RWPE2 (cell line): ENCODE measurements at regions not wholly inside any gene's neighbourhood (a gene's known extent, or its start where the extent isn't known, plus 50 kb on each side); places are given as distances from the start of the nearest gene placed in this dataset.
"Not testable (repeated sequence)": the region's sequence is repeated elsewhere in the genome, so short reads cannot be mapped to it uniquely, and the experiment has no call there.

Source experiments
- ATAC-seq: fragments of 200-7000 bp; cut with Tn5 transposase; 3 replicates; pipeline ENCODE4 v1.9.1; 2021; ENCODE audit warnings: low read depth
- DNase-seq: peaks from one replicate; pipeline ENCODE4 v3.0.0-alpha.2; 2020; ENCODE audit warnings: low spot score
- H3K27ac ChIP-seq: fragments of 450-650 bp; 2 replicates; pipeline ENCODE4 v1.5.1; 2017; ENCODE audit warnings: mild to moderate bottlenecking; ENCODE audit not compliant: poor library complexity, severe bottlenecking
- H3K27me3 ChIP-seq: fragments of 250-450 bp; sonication (Bioruptor Pico); 2 replicates; pipeline ENCODE4 v1.5.1; 2021; ENCODE audit warnings: mild to moderate bottlenecking, moderate library complexity; ENCODE audit not compliant: insufficient read depth, poor library complexity, severe bottlenecking
- H3K36me3 ChIP-seq: fragments of 250-450 bp; sonication (Bioruptor Pico); 2 replicates; pipeline ENCODE4 v1.5.1; 2020; ENCODE audit warnings: low read depth, mild to moderate bottlenecking, moderate library complexity
- H3K4me1 ChIP-seq: fragments of 250-450 bp; sonication (Bioruptor Pico); 2 replicates; pipeline ENCODE4 v1.5.1; 2021; ENCODE audit warnings: mild to moderate bottlenecking, moderate library complexity; ENCODE audit not compliant: insufficient read depth, poor library complexity, severe bottlenecking
- H3K4me3 ChIP-seq: fragments of 250-450 bp; sonication (Bioruptor Pico); 2 replicates; pipeline ENCODE4 v1.5.1; 2021; ENCODE audit warnings: mild to moderate bottlenecking, moderate library complexity; ENCODE audit not compliant: severe bottlenecking
- H3K9me3 ChIP-seq: fragments of 250-450 bp; sonication (Bioruptor Pico); 2 replicates; pipeline ENCODE4 v1.5.1; 2021; ENCODE audit warnings: mild to moderate bottlenecking, moderate library complexity; ENCODE audit not compliant: severe bottlenecking
- TF ChIP-seq, protein P1 (sequence below): fragments of 450-650 bp; IDR thresholded peaks from one replicate; pipeline ENCODE4 v1.5.1; 2017; ENCODE audit warnings: mild to moderate bottlenecking, moderate library complexity; ENCODE audit not compliant: poor library complexity, severe bottlenecking

GRCh38 chr7:142478479-142479220 lies 220.8 kb upstream of the PRSS58 start:
- Histone ChIP-seq H3K4me3 (no peak overlapping the region), H3K9me3 (no peaks in the 10 kb centered on the region), H3K4me1 (no peaks in the 10 kb centered on the region), H3K36me3 (no peaks in the 10 kb centered on the region), H3K27ac (no peak overlapping the region), H3K27me3 (no peaks in the 10 kb centered on the region)
- TF ChIP-seq, protein P1, sequence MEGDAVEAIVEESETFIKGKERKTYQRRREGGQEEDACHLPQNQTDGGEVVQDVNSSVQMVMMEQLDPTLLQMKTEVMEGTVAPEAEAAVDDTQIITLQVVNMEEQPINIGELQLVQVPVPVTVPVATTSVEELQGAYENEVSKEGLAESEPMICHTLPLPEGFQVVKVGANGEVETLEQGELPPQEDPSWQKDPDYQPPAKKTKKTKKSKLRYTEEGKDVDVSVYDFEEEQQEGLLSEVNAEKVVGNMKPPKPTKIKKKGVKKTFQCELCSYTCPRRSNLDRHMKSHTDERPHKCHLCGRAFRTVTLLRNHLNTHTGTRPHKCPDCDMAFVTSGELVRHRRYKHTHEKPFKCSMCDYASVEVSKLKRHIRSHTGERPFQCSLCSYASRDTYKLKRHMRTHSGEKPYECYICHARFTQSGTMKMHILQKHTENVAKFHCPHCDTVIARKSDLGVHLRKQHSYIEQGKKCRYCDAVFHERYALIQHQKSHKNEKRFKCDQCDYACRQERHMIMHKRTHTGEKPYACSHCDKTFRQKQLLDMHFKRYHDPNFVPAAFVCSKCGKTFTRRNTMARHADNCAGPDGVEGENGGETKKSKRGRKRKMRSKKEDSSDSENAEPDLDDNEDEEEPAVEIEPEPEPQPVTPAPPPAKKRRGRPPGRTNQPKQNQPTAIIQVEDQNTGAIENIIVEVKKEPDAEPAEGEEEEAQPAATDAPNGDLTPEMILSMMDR = peak; percentile 74
- no peak for DNase-seq
- ATAC-seq = peak; percentile 74

DNA sequence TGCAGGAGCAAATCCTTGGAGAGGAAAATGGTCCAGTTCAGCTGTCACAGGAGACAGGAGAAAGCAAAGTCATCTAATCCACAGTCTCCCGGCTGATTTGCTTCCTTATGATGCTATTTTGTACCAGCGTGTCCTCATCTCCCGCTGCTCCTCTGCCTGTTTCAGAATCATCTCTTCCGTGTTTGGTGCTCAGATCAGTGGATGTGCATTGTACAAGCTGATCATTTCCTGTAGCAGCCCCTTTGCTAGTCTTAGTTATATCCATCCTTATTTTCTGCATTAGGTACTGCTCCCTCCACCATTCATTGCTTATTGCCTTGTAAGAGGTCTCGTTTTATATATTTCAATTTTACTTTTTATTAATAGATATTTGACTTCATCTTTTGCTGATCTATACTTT lies 219.9 kb upstream of the PRSS58 start:
- not testable (repeated sequence) for H3K27ac ChIP-seq, ATAC-seq, H3K36me3 ChIP-seq, H3K27me3 ChIP-seq, H3K4me1 ChIP-seq, DNase-seq, H3K4me3 ChIP-seq, H3K9me3 ChIP-seq

GRCh38 chr7:142477079-142477651 lies 219.3 kb upstream of the PRSS58 start:
- no peak overlapping the region for H3K4me3 ChIP-seq
- H3K27me3 ChIP-seq = no peaks in the 10 kb centered on the region
- no peak overlapping the region for H3K27ac ChIP-seq
- no peaks in the 10 kb centered on the region for H3K36me3 ChIP-seq
- ATAC-seq (no peak; the same call in 2 of the 3 replicates), DNase-seq (no peak)
- TF ChIP-seq, protein P1 = no peak
- H3K4me1 ChIP-seq = no peaks in the 10 kb centered on the region
- no peaks in the 10 kb centered on the region for H3K9me3 ChIP-seq

- Histone ChIP-seq H3K4me3 (no peak overlapping the region), H3K36me3 (no peaks in the 10 kb centered on the region), H3K9me3 (no peaks in the 10 kb centered on the region), H3K27me3 (no peaks in the 10 kb centered on the region), H3K4me1 (no peaks in the 10 kb centered on the region), H3K27ac (no peak overlapping the region)
- no peak for ATAC-seq
- DNase-seq = no peak
- TF ChIP-seq, protein P1 = no peak
Observed at GRCh38 chr7:142476077-142476476, 218.2 kb upstream of the PRSS58 start.

DNA sequence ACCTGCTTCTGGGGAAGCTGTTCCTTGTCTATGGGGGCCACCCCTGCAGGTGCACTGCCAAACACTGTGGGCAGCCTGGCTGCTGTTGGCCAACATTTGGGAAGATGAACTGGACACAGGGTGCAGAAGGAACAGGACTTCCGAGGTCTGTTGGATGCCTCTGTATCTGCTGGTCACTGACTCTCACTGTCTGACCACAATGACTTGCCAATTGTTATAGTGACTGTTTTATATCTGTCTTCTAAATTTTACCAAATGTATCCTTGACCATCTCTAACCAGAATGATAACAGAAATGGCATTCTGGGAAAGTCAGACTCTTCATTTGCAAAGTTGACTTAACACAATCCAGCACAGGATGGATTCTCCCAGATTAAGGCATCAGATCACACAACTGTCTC lies 214.0 kb upstream of the PRSS58 start:
- Histone ChIP-seq H3K27me3 (no peaks in the 10 kb centered on the region), H3K4me1 (no peaks in the 10 kb centered on the region), H3K9me3 (no peaks in the 10 kb centered on the region), H3K27ac (no peak overlapping the region), H3K36me3 (no peaks in the 10 kb centered on the region), H3K4me3 (no peak overlapping the region)
- TF ChIP-seq, protein P1 = no peak
- DNase-seq (no peak), ATAC-seq (no peak)
